ENCODE measurements at regions not wholly inside any gene's neighbourhood (a gene's known extent, or its start where the extent isn't known, plus 50 kb on each side); places are given as distances from the start of the nearest gene placed in this dataset.

DNA sequence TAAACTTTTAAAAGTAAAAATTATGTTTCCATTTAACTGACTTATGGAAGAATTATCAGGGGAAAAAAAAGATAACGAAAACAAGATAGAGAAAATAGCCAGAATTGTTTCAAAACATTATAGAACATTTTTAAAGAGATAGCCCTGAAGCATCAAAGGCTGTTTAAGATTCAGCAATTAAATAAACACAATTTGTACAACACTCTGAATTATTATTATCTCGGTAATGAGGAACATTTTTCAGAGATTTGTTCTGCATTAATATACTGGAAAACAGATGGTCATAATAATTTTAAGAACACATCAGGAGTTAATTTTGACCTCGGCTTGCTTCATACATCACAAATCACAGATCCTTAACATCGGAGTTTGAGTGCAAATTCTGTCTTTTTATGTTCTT lies 643.8 kb downstream of the SORCS1 start:
- no peak for DNase-seq
- in situ Hi-C loops (cut with HindIII; ENCODE audit: low pct_ligation_motif_present, low pct_unique_long_range_greater_than_20kb, low sequenced_read_pairs) = no loop called here

DNA sequence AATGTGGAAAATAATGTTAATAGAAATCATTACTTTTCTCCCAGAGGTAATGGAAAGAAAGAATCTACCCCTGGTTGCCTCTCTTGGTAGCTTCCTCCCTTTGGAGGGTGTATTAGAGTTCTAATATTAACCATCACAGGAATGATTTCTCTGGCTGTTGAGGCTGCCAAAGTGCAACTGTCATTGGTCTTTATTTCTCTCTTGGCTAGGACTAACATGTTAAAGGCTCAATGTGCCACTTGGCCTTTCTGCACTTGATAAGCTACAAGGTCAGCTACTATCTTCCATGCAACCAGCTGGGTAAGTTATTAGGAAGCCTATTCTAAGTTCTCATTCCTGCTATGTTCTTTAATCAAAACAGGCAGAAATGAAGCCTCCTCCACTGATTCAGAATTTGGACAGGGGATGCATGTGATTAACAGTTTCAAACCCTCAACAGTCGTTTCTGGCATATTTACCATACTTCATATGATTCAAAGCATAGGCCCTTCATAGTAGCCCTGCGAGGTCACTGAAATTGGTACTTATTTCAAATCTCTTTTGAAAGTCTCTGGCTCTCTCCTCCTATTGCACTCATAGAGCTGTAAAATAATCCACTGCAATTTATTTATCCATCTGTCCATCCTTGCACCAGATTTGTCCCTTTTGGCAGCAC lies 645.0 kb downstream of the SORCS1 start:
- no peak for DNase-seq
- in situ Hi-C loops (cut with HindIII; ENCODE audit: low pct_ligation_motif_present, low pct_unique_long_range_greater_than_20kb, low sequenced_read_pairs) = no loop called here

GRCh38 chr10:106515206-106515790 lies 649.2 kb downstream of the SORCS1 start:
- peak; percentile 9 for DNase-seq
- in situ Hi-C loops (cut with HindIII; ENCODE audit: low pct_ligation_motif_present, low pct_unique_long_range_greater_than_20kb, low sequenced_read_pairs) = no loop called here

GRCh38 chr10:106513352-106513771 lies 651.1 kb downstream of the SORCS1 start:
- DNase-seq = no peak
- in situ Hi-C loops (cut with HindIII; ENCODE audit: low pct_ligation_motif_present, low pct_unique_long_range_greater_than_20kb, low sequenced_read_pairs) = no loop called here

GRCh38 chr10:106511917-106512316 lies 652.6 kb downstream of the SORCS1 start:
- DNase-seq = no peak
- in situ Hi-C loops (cut with HindIII; ENCODE audit: low pct_ligation_motif_present, low pct_unique_long_range_greater_than_20kb, low sequenced_read_pairs) = no loop called here

- in situ Hi-C loops (cut with HindIII; ENCODE audit: low pct_ligation_motif_present, low pct_unique_long_range_greater_than_20kb, low sequenced_read_pairs) = no loop called here
Measured at GRCh38 chr10:106508950-106509349, 655.6 kb downstream of the SORCS1 start.

GRCh38 chr10:106506526-106507283 lies 657.8 kb downstream of the SORCS1 start:
- no peak for DNase-seq
- in situ Hi-C loops (cut with HindIII; ENCODE audit: low pct_ligation_motif_present, low pct_unique_long_range_greater_than_20kb, low sequenced_read_pairs) = no loop called here

More at GRCh38 chr10:106508950-106509349, 655.6 kb downstream of the SORCS1 start:
- DNase-seq = no peak

- in situ Hi-C loops (cut with HindIII; ENCODE audit: low pct_ligation_motif_present, low pct_unique_long_range_greater_than_20kb, low sequenced_read_pairs) = no loop called here
Measured at GRCh38 chr10:106504536-106504935, 660.0 kb downstream of the SORCS1 start.

DNA sequence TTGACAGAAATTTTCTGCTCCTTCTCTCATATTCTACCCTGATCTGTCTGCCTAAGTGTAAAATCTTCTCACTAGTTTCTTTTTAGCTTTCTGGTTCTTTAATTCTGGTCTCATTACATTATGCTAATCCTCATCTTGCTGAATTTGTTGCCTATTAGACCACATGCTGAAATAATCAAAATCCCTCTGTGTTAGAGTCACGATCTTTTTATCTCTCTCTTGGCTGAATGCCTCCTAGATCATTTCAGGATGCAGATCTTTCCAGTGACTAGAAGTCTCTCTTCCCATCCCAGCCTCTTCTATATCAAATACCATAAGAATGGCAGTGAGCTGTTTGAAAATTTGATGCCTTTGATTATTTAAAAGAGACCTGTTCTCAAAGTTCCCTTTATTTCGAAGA lies 661.9 kb downstream of the SORCS1 start:
- no peak for DNase-seq
- in situ Hi-C loops (cut with HindIII; ENCODE audit: low pct_ligation_motif_present, low pct_unique_long_range_greater_than_20kb, low sequenced_read_pairs) = no loop called here

More at GRCh38 chr10:106504536-106504935, 660.0 kb downstream of the SORCS1 start:
- no peak for DNase-seq

- DNase-seq = no peak
- in situ Hi-C loops (cut with HindIII; ENCODE audit: low pct_ligation_motif_present, low pct_unique_long_range_greater_than_20kb, low sequenced_read_pairs) = no loop called here
Measured at GRCh38 chr10:106500925-106501525, 663.5 kb downstream of the SORCS1 start.

DNA sequence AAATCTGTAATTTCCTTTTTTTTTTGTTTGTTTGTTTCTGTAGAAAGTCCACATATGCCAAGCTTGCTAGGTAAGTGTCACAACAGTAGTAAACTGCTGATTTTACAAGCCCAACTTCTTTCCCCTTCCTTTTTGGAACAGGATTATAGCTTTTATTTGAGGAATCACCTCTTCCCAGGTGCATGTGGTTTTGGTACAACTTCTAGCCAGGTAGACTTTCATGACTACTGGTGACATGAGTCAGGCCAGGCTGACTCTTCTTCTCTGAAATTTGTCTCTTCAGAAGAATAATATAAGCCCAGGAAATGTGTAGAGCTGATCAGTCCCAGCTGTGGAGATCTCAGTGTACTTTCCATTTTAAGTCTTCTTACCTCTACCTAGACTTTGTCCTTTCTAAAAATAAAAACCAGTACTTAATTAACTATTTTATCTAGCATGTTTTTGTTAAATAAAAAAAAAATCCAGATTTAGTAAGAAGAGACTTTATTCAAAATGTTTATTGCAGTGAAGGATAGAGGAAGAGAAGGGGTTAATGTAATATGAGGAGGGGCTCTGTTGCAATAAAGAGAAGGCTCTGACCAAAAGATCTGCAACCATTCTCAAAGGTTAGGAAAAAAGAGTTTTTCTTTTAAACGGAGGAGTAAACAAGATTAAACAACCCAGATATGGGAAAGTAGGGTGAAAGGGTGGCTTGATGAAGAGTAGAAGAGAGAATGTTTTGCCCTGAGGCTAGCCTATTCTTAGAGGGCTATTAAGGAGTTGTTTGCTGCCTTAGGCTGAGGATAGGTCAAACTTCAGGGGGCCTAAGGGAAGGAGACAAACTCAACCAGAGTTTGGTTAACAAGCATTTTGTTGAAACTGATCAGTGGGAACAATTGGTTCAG lies 664.2 kb downstream of the SORCS1 start:
- in situ Hi-C loops (cut with HindIII; ENCODE audit: low pct_ligation_motif_present, low pct_unique_long_range_greater_than_20kb, low sequenced_read_pairs) = no loop called here
- no peak for DNase-seq

GRCh38 chr10:106499448-106499847 lies 665.1 kb downstream of the SORCS1 start:
- in situ Hi-C loops (cut with HindIII; ENCODE audit: low pct_ligation_motif_present, low pct_unique_long_range_greater_than_20kb, low sequenced_read_pairs) = no loop called here
- no peak for DNase-seq

- in situ Hi-C loops (cut with HindIII; ENCODE audit: low pct_ligation_motif_present, low pct_unique_long_range_greater_than_20kb, low sequenced_read_pairs) = no loop called here
- DNase-seq = no peak
Measured at GRCh38 chr10:106498675-106499074, 665.8 kb downstream of the SORCS1 start.

- in situ Hi-C loops (cut with HindIII; ENCODE audit: low pct_ligation_motif_present, low pct_unique_long_range_greater_than_20kb, low sequenced_read_pairs) = no loop called here
- DNase-seq = no peak
Measured at GRCh38 chr10:106495931-106496330, 668.6 kb downstream of the SORCS1 start.

DNA sequence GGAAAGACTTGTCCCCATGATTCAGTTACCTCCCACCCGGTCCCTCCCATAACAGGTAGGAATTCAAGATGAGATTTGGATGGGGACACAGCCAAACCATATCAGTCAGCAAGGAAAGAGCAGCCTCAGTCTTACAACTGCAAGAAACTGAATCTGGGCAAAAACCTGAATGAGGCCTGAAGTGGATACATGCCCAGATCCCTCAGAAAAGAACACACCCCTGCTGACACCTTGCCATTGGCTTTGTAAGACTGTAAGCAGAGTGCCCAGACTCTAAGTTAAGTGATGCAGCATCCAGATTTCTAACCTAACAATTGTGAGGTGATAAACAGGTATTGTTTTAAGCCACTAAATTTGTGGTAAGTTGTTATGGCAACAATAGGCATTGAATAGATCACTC lies 670.8 kb downstream of the SORCS1 start:
- in situ Hi-C loops (cut with HindIII; ENCODE audit: low pct_ligation_motif_present, low pct_unique_long_range_greater_than_20kb, low sequenced_read_pairs) = no loop called here
- no peak for DNase-seq

- in situ Hi-C loops (cut with HindIII; ENCODE audit: low pct_ligation_motif_present, low pct_unique_long_range_greater_than_20kb, low sequenced_read_pairs) = no loop called here
- no peak for DNase-seq
Measured at GRCh38 chr10:106493226-106493625, 671.3 kb downstream of the SORCS1 start.

GRCh38 chr10:106487726-106488125 lies 676.8 kb downstream of the SORCS1 start:
- DNase-seq = no peak
- in situ Hi-C loops (cut with HindIII; ENCODE audit: low pct_ligation_motif_present, low pct_unique_long_range_greater_than_20kb, low sequenced_read_pairs) = no loop called here

GRCh38 chr10:106481598-106482275 lies 682.8 kb downstream of the SORCS1 start:
- in situ Hi-C loops (cut with HindIII; ENCODE audit: low pct_ligation_motif_present, low pct_unique_long_range_greater_than_20kb, low sequenced_read_pairs) = no loop called here
- no peak for DNase-seq

Data from ACHN (cell line).